HG02588 (cell line): ENCODE measurements at regions not wholly inside any gene's neighbourhood (a gene's known extent, or its start where the extent isn't known, plus 50 kb on each side); places are given as distances from the start of the nearest gene placed in this dataset.
"Not testable (repeated sequence)": the region's sequence is repeated elsewhere in the genome, so short reads cannot be mapped to it uniquely, and the experiment has no call there.

ENCODE experiments used
- ATAC-seq: cut with Tn5 transposase; IDR thresholded peaks from one replicate; pipeline ENCODE4 v1.9.1; 2021; ENCODE audit warnings: mild to moderate bottlenecking, moderate library complexity; ENCODE audit not compliant: unreplicated experiment

GRCh38 chr5:128791312-128791711 is 174.0 kb upstream of the SLC27A6 start:
- no peak for ATAC-seq

DNA sequence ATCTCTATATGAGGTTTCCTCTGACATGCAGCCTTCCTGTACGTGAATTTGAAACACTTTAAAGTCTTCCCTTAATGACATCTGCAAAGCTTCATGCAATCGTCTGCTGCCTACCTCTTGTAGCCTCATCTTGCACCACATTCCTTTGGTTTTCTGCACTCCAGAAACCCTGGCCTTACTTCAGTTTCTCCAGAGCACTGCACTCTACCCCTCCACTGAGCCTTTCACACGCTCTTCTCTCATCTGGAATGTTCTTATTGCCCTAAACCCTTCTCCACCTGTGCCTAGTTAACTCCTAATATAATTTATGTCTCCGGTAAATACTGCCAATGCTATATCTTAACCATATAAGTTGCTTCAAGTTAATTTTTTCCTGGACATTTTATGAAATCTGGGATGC is 168.8 kb upstream of the SLC27A6 start:
- ATAC-seq, result no peak

- ATAC-seq, result no peak
Observed at GRCh38 chr5:128798871-128799270, 166.4 kb upstream of the SLC27A6 start.

DNA sequence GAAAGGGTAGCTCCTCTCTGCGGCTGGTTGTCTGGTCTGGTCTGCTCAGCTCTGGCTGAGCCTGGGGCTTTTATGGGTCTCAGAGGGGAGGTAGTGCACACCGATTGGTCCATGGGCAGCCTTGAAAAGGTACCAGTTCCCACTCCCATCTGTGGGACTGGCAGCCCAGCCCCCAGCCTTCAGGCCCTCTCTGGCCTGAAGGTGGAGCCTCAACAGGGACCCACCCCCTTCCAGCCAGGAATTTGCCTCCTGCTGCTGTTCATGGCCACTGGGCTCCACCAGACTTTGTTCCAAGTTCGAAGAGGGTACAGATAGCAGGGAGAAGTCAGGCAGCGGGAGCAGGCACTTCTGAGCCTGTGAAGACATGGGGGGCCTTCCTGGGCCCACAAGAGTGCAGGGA is 165.3 kb upstream of the SLC27A6 start:
- ATAC-seq, result no peak

DNA sequence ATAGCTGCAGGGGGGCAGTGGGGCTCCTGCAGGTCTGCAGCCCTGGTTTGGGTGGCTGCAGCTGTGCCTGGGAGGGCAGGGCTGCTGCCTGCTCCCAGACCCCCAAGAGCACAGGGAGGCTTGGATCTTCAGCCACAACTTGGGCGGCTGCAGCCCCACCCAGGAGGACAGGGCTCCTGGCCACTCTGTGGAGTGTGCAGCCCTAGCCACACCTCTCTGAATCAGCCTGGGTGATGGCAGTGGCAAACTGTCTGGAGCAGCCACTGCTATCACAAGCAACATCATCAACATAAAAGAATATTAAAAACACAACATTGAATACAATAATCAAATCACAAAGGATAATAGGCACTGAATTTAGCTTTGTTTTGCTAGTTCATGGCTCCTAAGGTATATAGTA is 164.9 kb upstream of the SLC27A6 start:
- ATAC-seq, result no peak

DNA sequence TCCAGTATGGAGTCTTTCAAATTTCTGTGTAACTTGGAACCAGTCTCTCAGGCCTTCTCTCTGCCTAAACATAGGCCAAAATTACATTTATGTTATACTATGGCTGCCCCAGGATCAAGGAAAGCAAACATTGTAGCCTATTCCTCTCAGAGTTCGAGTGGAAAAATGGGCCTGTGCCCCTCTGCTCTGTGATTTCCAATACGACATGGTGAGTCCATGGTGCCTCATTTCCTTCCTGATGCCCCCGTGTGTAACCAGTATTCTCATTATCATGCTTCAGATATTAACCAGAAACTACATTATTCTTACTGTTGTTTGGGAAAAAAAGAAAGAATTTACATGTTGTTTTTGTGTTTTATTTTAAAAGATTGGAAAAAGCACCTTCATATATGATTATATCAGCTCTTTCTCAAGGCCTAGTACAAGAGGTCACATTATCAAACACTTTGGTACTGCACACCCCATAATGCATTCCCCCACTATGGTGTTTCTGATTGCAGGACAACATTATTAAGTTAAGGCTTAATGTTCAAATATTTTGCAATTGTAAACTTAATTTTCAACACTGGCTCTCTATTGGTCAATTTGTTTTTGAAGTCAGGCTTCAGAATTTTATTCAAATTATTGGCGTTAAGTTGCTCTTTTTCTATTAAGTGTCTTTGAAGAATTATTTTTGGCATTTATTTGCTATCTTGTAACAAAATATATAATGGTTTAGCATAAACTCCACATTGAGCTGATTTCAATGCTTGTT is 151.8 kb upstream of the SLC27A6 start:
- ATAC-seq, result no peak

DNA sequence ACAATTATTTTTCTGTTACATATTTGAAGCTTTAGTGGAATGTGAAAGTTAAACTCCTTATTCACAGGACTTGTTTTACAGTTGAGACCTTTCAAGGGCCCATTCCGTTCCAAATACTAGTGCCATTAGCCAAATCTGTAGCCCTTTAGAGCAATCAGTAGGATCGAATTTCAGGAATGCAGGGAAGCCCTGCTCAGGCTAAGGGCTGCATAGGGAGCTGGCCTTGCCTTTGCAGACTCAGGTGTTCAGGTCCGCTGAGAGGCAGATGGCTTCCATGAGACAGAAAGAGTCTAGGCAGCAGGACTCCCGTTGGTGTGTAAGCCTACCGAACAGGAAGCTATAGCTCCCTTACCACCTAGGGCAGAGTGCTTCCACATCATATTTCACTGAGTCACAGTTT is 150.1 kb upstream of the SLC27A6 start:
- no peak for ATAC-seq

GRCh38 chr5:128825826-128826225 is 139.5 kb upstream of the SLC27A6 start:
- ATAC-seq, result no peak

DNA sequence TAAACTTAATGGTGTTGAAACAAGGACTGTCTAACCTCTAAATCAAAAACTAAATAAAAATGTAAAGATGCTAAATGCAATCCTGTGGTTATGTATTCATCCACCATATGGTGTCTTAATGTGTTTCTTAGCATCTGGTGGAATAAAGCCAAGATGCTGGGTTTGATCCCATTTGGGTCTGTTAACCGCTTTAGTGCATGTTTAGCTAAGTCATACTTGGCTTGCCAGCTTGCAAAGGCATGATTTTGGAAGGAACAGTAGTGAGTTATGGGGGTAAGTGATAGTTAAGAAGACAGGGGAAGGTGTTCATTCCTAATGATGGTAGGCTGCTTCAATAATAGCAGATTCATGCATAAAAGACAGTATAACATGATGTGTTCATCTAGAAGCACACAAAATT is 139.0 kb upstream of the SLC27A6 start:
- no peak for ATAC-seq

GRCh38 chr5:128836571-128836970 is 128.7 kb upstream of the SLC27A6 start:
- no peak for ATAC-seq

- ATAC-seq, result no peak
Observed at GRCh38 chr5:128838623-128839022, 126.7 kb upstream of the SLC27A6 start.

- no peak for ATAC-seq
Observed at GRCh38 chr5:128842241-128842640, 123.0 kb upstream of the SLC27A6 start.

DNA sequence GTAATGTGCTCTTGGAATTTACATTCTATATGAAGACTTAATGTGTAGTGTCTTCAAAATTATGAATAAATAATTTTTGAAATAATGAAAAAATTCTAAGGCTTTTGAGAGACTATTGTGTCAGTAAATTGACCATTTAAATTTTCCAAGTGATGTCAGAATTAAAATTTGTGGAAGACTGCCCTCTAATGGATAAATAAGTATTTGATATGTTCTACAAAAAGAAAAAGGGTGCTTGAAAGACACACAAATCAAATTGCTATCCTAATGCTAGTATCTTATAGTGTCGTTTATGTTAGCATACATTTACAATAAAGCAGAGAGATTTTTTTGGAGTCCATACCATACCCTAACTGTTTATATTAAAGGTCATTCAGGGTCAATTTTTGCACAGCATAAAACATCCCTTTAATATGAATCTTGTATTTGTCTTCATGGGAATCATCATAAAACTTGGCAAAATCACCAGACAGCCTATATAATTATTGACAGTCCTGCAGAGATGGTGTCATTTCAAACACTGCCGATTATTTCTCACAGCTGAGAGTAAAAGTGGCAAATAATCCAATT is 120.8 kb upstream of the SLC27A6 start:
- ATAC-seq, result no peak

DNA sequence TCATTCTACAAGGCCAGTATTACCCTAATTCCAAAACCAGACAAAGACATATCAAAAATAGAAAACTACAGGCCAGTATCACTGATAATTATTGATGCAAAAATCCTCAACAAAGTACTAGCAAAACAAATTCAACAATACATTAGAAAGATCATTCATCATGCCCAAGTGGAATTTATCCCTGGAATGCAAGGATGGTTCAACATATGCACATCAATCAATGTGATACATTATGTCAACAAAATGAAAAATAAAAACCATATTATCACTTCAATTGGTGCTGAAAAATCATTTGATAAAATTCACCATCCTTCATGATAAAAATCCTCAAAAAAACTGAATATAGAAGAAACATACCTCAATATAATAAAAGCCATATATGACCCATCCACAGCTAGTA is 115.2 kb upstream of the SLC27A6 start:
- ATAC-seq, result no peak

GRCh38 chr5:128854931-128855330 is 110.4 kb upstream of the SLC27A6 start:
- ATAC-seq, result no peak

DNA sequence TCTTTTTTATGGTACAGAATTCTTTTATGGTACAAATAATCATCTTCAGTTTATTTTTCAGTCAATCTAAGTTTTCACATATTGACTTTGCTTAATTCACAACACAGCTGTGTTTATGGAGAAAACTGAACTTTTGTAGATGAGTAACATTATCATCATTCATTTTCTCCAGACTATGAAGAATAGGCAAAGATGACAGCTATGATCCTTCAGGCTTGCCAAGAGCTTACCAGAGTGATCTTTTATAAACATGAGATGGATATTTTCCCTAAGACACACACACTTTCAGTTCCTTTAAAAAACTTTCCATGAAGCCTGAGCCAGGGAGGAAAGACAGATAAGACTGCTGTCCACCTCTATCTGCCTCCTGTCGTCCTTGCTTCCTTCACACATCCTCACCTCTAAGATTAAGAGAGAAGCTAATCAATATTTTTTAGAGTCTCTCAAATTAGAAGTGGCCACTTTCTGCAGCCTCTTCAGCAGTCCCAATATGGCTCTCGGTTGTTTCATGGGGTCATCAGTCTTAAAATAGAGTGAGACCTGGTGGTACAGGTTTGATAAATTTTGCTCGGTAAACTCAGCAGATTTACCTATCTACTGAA is 108.1 kb upstream of the SLC27A6 start:
- no peak for ATAC-seq

DNA sequence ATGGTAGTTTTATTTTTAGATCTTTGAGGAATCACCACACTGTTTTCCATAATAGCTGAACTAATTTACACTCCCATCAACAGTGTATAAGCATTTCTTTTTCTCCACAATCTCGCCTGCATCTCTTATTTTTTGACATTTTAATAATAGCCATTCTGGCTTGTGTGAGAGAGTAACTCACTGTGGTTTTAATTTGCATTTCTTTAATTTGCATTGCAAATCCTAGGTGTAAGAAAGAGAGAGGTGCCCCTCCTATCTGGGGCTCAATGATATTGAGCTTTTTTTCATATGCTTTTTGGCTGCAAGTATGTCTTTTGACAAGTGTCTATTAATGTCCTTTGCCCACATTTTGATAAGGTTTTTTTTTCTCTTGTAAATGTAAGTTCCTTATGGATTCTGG is 106.3 kb upstream of the SLC27A6 start:
- ATAC-seq, result no peak

DNA sequence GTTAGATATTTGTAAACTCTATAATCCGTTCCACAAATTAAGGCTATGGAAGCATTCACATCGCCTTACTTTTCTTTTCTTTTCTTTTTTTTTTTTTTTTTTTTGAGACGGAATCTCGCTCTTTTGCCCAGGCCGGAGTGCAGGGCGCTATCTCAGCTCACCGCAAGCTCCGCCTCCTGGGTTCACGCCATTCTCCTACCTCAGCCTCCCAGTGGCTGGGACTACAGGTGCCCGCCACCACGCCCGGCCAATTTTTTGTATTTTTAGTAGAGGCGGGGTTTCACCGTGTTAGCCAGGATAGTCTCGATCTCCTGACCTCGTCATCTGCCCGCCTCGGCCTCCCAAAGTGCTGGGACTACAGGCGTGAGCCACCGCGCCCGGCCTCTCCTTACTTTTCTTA is 104.1 kb upstream of the SLC27A6 start:
- not testable (repeated sequence) for ATAC-seq

DNA sequence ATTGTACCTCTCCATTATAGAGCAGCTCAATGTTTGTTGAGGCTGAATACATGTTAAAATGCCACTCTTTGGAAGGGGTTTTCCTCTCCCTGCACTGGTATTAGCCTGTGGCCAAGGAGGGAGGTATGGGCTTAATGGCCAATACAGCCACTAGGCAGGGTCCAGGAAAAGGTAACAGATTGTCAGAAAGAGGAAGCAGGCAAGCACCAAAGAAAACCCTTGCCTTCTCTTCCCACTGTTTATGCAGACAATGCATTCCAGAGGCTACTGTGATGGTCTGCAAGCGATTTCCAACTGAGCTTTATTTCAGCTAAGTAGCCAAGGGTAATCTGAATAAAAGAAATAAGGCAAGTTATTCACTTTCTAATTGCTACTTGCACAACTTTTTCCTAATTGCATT is 95.3 kb upstream of the SLC27A6 start:
- ATAC-seq, result no peak

GRCh38 chr5:128870373-128870772 is 94.9 kb upstream of the SLC27A6 start:
- ATAC-seq, result no peak

DNA sequence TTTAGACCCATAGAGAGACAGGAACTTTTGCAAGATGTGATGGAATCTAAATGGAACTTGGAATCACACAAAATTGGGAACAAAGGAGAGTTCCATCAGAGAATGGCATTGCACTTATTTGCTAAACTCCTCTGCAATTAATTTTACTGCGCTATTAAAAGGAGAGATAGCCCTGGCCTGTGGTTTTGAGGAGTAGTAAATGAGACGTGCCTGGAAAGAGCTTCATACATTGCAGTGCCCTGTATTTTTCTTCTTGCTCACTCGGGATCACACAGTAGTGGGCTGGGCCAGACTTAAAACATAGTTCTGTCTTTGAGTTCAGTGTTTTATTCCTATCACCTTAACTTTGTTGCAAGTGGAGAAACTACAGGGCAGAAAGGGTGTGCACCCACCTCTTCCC is 94.4 kb upstream of the SLC27A6 start:
- no peak for ATAC-seq

DNA sequence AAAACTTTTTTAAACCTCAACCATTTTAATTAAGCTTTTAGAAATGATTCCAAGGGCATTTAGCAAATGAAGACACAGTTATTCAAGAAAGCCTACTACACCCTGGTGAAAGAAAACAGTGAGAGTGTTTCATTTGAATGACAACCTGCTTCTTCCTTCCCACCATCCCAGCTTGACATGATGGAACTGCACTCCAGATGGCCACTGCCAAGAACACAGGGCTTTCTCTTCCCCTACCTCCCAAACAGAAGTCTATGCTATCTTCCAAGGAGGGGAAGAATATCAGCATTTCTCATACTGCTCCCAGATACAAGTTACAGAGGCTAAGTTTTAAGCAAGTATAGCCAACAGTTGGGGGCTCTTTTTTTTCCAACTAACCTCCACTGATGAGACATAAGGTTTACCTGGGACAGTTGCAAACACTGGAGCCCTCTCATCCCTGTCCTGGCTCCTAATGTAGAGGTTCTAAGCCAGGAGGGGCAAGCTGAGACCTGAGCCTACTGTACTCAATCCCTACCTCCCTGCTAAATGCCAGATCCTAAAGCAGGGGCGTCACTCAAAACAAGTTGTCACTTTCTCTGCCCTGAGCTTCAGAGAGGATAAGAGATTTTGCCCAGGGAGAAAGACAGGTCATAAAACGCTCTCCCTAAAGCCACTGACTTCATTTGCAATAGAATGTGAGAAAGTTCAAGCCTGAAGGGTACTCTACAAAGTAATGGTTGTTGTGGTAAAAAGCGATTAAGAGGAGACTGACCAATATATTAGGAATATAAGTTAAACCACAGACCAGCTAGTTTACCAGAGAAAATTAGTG is 88.5 kb upstream of the SLC27A6 start:
- ATAC-seq, result no peak
